ENCODE measurements at regions not wholly inside any gene's neighbourhood (a gene's known extent, or its start where the extent isn't known, plus 50 kb on each side); places are given as distances from the start of the nearest gene placed in this dataset.

- TF ChIP-seq, protein P1, sequence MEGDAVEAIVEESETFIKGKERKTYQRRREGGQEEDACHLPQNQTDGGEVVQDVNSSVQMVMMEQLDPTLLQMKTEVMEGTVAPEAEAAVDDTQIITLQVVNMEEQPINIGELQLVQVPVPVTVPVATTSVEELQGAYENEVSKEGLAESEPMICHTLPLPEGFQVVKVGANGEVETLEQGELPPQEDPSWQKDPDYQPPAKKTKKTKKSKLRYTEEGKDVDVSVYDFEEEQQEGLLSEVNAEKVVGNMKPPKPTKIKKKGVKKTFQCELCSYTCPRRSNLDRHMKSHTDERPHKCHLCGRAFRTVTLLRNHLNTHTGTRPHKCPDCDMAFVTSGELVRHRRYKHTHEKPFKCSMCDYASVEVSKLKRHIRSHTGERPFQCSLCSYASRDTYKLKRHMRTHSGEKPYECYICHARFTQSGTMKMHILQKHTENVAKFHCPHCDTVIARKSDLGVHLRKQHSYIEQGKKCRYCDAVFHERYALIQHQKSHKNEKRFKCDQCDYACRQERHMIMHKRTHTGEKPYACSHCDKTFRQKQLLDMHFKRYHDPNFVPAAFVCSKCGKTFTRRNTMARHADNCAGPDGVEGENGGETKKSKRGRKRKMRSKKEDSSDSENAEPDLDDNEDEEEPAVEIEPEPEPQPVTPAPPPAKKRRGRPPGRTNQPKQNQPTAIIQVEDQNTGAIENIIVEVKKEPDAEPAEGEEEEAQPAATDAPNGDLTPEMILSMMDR (IDR thresholded peaks at IDR 0.05; ENCODE audit: borderline replicate concordance, extremely low read depth, low read length, poor library complexity, severe bottlenecking), result no peak
- no peak for TF ChIP-seq EZH2 (IDR thresholded peaks at IDR 0.05; ENCODE audit: borderline replicate concordance, low read depth, low read length, severe bottlenecking)
Measured at GRCh38 chr6:169938731-169939130, 187.3 kb downstream of the ERMARD start.

Measured in DND-41 (cell line).